ENCODE measurements at regions not wholly inside any gene's neighbourhood (a gene's known extent, or its start where the extent isn't known, plus 50 kb on each side); places are given as distances from the start of the nearest gene placed in this dataset.
"Not testable (repeated sequence)": the region's sequence is repeated elsewhere in the genome, so short reads cannot be mapped to it uniquely, and the experiment has no call there.

DNA sequence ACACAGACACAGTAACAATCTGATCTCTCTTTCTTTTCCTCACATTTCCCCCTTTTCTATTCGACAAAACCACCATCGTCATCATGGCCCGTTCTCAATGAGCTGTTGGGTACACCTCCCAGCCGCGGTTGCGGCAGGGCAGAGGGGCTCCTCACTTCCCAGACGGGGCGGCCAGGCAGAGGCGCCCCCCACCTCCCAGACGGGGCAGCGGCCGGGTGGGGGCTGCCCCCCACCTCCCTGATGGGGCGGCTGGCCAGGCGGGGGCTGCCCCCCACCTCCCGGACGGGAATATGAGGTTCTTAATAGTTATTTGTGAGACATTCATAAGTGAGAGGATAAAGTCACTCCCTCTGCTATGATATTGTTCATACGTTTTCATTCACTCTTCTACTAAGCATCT, 229.7 kb downstream of the CD109 start:
- H3K27me3 Mint-ChIP-seq (ENCODE audit: low read depth); H3K27ac Mint-ChIP-seq; H3K36me3 Mint-ChIP-seq (ENCODE audit: low read depth); H3K4me3 Mint-ChIP-seq (ENCODE audit: low read depth); DNase-seq (ENCODE audit: low spot score); H3K4me1 Mint-ChIP-seq (ENCODE audit: low read depth); H3K9me3 Mint-ChIP-seq; intact Hi-C loops (cut with micrococcal nuclease): not testable (repeated sequence)

DNA sequence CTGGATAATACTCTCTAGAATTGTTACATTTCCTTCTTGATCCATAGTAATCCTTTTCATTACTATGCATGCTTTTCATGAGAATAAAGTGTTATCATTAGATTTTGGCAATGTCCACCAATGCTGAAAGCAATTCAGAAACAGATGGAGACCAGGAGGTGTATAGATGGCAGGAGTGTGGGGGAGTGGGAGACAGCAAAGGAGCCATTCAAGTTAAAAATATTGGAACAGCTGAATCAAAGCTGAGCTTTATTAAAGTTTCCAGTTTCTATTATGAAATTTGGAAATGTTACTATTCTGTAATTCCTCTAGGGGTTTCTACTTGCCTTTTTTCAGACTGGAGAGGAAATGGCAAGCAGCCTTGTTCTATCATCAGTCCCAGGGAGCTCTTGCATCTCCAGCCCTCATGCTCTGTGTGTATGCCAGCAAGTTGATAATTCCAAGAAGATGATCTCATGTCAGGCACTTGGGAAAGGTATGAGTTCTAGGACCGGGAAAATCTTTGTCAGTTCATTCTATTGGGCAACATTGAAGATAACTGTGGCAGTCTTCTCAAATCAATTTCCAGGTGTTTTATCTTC, 228.0 kb downstream of the CD109 start:
- no peak overlapping the region for H3K4me3 Mint-ChIP-seq (ENCODE audit: low read depth)
- no peaks in the 10 kb centered on the region for H3K4me1 Mint-ChIP-seq (ENCODE audit: low read depth)
- no peaks in the 10 kb centered on the region for H3K36me3 Mint-ChIP-seq (ENCODE audit: low read depth)
- no peaks in the 10 kb centered on the region for H3K27me3 Mint-ChIP-seq (ENCODE audit: low read depth)
- intact Hi-C loops (cut with micrococcal nuclease) = no loop called here
- no peaks in the 10 kb centered on the region for H3K9me3 Mint-ChIP-seq
- no peak for DNase-seq (ENCODE audit: low spot score)
- H3K27ac Mint-ChIP-seq = no peak overlapping the region

DNA sequence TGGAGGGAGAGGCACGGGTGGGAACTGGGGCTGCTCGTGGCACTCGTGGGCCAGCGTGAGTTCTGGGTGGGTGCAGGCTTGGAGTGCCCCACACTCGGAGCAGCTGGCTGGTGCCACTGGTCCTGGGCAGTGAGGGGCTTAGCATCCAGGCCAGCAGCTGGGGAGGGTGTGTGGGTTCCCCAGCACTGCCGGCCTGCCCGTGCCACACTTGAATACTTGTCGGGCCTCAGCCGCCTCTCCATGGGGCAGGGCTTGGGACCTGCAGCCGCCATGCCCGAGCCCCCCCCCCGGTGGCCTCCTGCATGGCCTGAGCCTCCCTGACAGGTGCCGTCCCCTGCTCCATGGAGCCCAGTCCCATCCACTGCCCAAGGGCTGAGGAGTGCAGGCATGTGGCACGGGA, 207.2 kb downstream of the CD109 start:
- no peaks in the 10 kb centered on the region for H3K4me1 Mint-ChIP-seq (ENCODE audit: low read depth)
- no peak overlapping the region for H3K27ac Mint-ChIP-seq
- intact Hi-C loops (cut with micrococcal nuclease) = no loop called here
- no peak for DNase-seq (ENCODE audit: low spot score)
- no peaks in the 10 kb centered on the region for H3K27me3 Mint-ChIP-seq (ENCODE audit: low read depth)
- peaks cover 17% of the 10 kb centered on the region for H3K9me3 Mint-ChIP-seq
- no peaks in the 10 kb centered on the region for H3K36me3 Mint-ChIP-seq (ENCODE audit: low read depth)
- H3K4me3 Mint-ChIP-seq (ENCODE audit: low read depth) = no peak overlapping the region

DNA sequence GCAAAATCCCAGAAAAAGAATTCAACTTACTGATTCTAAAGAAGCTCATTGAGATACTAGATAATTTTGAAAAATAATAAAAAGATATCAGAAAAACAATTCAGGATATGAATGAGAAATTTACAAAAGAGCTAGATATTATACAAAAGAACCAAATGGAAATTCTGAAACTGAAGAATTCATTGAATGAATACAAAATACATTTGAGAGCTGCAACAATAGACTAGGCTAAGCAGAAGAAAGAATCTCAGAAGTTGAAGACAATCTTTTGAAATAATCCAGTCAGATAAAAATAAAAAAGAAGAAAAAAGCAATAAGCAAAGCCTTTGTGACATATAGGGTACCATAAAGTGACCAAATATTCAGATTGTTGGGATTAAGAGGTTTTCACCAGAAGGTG, 206.0 kb downstream of the CD109 start:
- Mint-ChIP-seq H3K4me3 (ENCODE audit: low read depth) (no peak overlapping the region), H3K27me3 (ENCODE audit: low read depth) (no peaks in the 10 kb centered on the region)
- intact Hi-C loops (cut with micrococcal nuclease) = no loop called here

DNA sequence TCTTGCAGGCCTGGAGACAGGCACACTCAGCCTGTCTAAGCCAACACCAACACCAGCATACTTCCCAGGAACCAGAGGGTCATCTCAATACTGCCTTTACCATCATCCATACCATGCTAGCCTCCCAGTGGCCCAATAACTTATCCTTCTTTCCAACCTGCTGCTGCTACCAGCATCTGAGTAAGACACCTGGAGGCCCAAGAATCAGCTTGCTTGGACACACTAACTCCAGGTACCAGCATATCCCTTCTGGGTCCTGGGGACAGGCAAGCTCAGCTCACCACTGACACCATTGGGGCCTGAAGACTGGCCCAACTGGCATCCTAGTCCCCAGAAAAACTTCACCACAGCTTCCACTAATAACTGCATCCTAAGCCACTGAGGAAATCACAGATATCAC, 205.3 kb downstream of the CD109 start:
- Mint-ChIP-seq H3K4me3 (ENCODE audit: low read depth) (no peak overlapping the region), H3K27me3 (ENCODE audit: low read depth) (no peaks in the 10 kb centered on the region), H3K9me3 (peaks cover 17% of the 10 kb centered on the region), H3K36me3 (ENCODE audit: low read depth) (no peaks in the 10 kb centered on the region), H3K27ac (no peak overlapping the region), H3K4me1 (ENCODE audit: low read depth) (no peaks in the 10 kb centered on the region)
- intact Hi-C loops (cut with micrococcal nuclease) = no loop called here
- DNase-seq (ENCODE audit: low spot score) = no peak

More for the DNA sequence above, 206.0 kb downstream of the CD109 start:
- H3K27ac Mint-ChIP-seq = no peak overlapping the region
- H3K9me3 Mint-ChIP-seq = peaks cover 17% of the 10 kb centered on the region
- DNase-seq (ENCODE audit: low spot score) = no peak
- H3K4me1 Mint-ChIP-seq (ENCODE audit: low read depth) = no peaks in the 10 kb centered on the region
- H3K36me3 Mint-ChIP-seq (ENCODE audit: low read depth) = no peaks in the 10 kb centered on the region

DNA sequence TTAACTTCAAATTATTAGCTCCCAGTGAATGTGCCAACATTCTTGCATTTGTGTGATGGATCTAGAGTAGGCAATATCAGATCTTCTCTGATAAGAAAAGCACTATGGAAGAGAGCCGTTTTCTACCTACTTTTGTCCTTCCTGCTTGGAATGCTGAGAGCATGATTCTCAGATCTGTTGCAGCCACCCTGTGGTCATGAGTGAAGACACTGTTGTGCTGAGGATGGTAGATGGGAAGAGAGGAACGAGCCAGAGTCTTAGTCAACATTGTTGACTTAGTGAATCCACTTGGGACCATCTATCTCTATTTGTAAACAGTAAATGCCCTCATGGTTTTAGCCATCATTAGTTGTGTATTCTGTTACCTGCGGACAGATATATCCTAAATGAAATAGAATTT, 202.6 kb downstream of the CD109 start:
- no peak overlapping the region for H3K4me3 Mint-ChIP-seq (ENCODE audit: low read depth)

DNA sequence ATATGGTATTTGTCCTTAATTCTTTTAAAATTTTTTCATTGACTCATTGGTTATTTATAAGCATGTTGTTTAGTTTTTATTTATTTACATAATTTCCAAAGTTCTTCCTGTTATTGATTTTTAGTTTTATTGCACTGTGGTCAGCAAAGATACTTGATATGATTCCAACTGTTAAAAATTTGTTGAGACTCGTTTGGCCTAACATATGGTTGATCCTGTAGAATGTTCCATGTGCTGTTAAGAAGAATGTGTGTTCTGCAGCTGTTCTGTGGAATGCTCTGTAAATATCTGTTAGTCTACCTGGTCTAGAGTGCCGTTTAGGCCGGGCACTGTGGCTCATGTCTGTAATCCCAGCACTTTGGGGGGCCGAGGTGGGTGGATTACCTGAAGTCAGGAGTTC, 197.7 kb downstream of the CD109 start:
- no peak for DNase-seq (ENCODE audit: low spot score)
- no peaks in the 10 kb centered on the region for H3K9me3 Mint-ChIP-seq
- intact Hi-C loops (cut with micrococcal nuclease) = loop anchor here (1.0 kb wide), 1 partner anchor 11 kb away; no protein-coding TSS in a partner anchor

More for the DNA sequence above, 202.6 kb downstream of the CD109 start:
- intact Hi-C loops (cut with micrococcal nuclease) = no loop called here
- peaks cover 17% of the 10 kb centered on the region for H3K9me3 Mint-ChIP-seq
- H3K27me3 Mint-ChIP-seq (ENCODE audit: low read depth) = no peaks in the 10 kb centered on the region
- no peaks in the 10 kb centered on the region for H3K4me1 Mint-ChIP-seq (ENCODE audit: low read depth)
- H3K27ac Mint-ChIP-seq = no peak overlapping the region
- no peak for DNase-seq (ENCODE audit: low spot score)
- H3K36me3 Mint-ChIP-seq (ENCODE audit: low read depth) = no peaks in the 10 kb centered on the region

DNA sequence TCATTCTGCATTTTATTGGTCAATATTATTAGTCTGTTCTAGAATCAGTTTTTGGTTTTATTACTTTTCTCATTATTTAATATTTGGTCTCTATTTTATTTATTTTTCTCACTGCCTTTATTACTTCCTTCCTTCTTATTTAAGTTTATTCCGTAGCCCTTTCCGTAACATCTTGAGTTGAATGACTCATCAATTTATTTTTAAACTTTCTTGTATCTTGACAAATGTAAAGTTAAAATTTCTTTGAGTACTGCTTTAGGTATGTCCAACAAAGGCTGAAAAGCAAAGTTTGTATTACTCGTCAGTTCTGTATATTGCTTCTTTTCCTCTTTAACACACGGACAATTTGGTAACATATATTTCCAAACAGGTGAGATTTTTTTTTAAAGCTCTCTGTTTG, 192.0 kb downstream of the CD109 start:
- no peak overlapping the region for H3K27ac Mint-ChIP-seq
- H3K4me3 Mint-ChIP-seq (ENCODE audit: low read depth) = no peak overlapping the region
- H3K4me1 Mint-ChIP-seq (ENCODE audit: low read depth) = peaks cover 9% of the 10 kb centered on the region
- DNase-seq (ENCODE audit: low spot score) = no peak
- H3K9me3 Mint-ChIP-seq = no peaks in the 10 kb centered on the region
- no peaks in the 10 kb centered on the region for H3K36me3 Mint-ChIP-seq (ENCODE audit: low read depth)
- intact Hi-C loops (cut with micrococcal nuclease) = no loop called here
- H3K27me3 Mint-ChIP-seq (ENCODE audit: low read depth) = no peaks in the 10 kb centered on the region

More for the DNA sequence above, 197.7 kb downstream of the CD109 start:
- Mint-ChIP-seq H3K27ac (no peak overlapping the region), H3K4me1 (ENCODE audit: low read depth) (no peaks in the 10 kb centered on the region), H3K4me3 (ENCODE audit: low read depth) (no peak overlapping the region), H3K36me3 (ENCODE audit: low read depth) (no peaks in the 10 kb centered on the region), H3K27me3 (ENCODE audit: low read depth) (no peaks in the 10 kb centered on the region)

DNA sequence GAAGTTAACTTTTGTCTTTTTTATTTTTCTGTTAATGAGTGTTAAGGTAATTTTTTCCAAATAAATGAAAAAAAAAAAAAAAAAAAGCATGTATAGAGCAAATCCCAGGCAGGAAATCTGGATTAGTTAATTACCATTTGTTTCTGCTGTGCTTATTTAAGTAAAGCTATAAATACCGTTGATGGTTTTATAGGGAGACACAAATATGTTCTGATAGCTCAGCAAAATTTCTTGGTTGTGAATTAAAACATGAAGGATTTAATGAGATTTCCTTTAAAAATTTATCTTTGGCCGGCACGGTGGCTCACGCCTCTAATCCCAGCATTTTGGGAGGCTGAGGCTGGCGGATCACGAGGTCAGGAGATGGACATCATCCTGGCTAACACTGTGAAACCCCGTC, 189.4 kb downstream of the CD109 start:
- no peak for DNase-seq (ENCODE audit: low spot score)
- Mint-ChIP-seq H3K36me3 (ENCODE audit: low read depth) (no peaks in the 10 kb centered on the region), H3K4me3 (ENCODE audit: low read depth) (no peak overlapping the region), H3K9me3 (no peaks in the 10 kb centered on the region), H3K27ac (no peak overlapping the region), H3K27me3 (ENCODE audit: low read depth) (no peaks in the 10 kb centered on the region), H3K4me1 (ENCODE audit: low read depth) (peaks cover 9% of the 10 kb centered on the region)
- intact Hi-C loops (cut with micrococcal nuclease) = no loop called here

DNA sequence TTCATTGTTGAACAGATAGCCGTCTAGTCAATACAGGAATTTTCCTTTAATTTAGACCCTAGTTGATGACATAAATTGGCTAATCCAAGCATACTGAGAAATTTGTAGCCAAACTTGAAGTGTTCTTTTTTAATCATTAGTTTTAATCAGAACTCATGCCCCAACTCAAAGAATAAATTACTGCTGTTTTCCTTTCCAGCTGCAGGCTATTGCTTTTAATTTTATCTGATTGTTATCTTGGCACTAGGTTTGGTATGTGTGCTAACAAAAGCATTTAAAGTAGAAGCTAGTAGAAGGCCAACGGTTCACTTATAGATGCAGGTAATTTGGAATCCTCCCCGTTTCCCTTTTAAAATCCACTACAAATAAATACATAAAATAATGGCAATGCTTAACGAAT, 188.5 kb downstream of the CD109 start:
- DNase-seq (ENCODE audit: low spot score) = no peak
- H3K4me1 Mint-ChIP-seq (ENCODE audit: low read depth) = peaks cover 9% of the 10 kb centered on the region

DNA sequence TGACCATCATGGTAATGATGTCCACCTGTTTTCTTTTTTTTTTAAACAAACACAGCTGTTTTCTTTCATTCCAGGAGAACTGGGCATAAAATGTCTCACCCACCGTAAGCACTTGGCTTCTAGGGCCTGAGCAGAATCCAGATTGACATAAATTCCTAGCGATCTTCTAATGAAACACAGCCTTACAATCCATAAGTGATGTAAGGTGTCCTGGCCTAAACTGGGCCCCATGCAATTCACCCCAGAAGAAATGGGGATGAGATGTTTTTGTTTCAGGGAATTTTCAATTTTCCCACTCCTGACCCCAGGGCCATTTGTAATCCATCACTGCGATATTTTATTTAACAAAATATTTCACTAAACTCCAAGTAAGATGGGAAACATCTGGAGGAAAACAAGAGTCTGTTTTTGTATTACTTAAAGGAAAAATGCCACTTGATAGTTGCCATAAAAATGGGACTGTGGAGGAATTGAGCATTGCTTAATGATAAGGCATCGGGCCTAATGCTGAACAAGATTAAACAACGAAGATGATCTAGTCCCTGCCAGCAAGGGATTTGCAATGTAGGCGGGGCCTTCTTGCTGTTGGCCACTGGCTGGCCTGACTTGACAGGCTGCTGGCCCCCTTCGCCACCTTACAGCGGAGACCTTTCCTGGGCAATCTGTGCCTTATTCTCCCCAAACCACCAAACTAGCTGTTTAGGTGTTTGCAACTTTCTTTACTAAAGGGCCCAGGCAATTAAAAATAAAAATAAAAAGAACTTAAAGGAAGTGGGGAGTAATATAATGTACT, 183.7 kb downstream of the CD109 start:
- Mint-ChIP-seq H3K9me3 (no peaks in the 10 kb centered on the region), H3K4me1 (ENCODE audit: low read depth) (no peaks in the 10 kb centered on the region), H3K36me3 (ENCODE audit: low read depth) (no peaks in the 10 kb centered on the region), H3K27me3 (ENCODE audit: low read depth) (no peaks in the 10 kb centered on the region), H3K4me3 (ENCODE audit: low read depth) (no peak overlapping the region), H3K27ac (no peak overlapping the region)
- intact Hi-C loops (cut with micrococcal nuclease) = no loop called here
- no peak for DNase-seq (ENCODE audit: low spot score)

More for the DNA sequence above, 188.5 kb downstream of the CD109 start:
- Mint-ChIP-seq H3K4me3 (ENCODE audit: low read depth) (no peak overlapping the region), H3K27me3 (ENCODE audit: low read depth) (no peaks in the 10 kb centered on the region), H3K9me3 (no peaks in the 10 kb centered on the region), H3K27ac (no peak overlapping the region), H3K36me3 (ENCODE audit: low read depth) (no peaks in the 10 kb centered on the region)
- intact Hi-C loops (cut with micrococcal nuclease) = no loop called here

DNA sequence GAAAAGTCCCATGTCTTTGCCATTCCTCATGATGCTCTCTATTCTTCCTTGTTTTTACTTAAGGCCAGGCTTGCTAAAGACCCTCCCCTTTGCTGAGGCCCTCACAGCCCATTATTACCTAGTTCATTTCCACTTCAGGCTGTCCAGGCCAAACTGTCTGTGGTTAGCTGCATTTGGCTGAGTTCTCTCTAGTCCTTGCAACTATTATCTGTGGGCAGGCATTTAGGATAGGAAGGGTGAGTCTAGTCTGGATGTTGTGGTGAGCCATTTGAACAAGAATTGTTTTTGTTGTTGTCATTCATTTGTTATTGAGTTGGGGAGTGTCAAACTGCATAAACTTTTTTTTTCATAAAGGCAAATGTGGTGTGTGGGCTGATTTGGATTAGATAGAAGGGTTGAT, 182.4 kb downstream of the CD109 start:
- DNase-seq (ENCODE audit: low spot score) = no peak
- Mint-ChIP-seq H3K4me3 (ENCODE audit: low read depth) (no peak overlapping the region), H3K36me3 (ENCODE audit: low read depth) (no peaks in the 10 kb centered on the region), H3K4me1 (ENCODE audit: low read depth) (peaks cover 3% of the 10 kb centered on the region), H3K27ac (no peak overlapping the region), H3K9me3 (no peaks in the 10 kb centered on the region), H3K27me3 (ENCODE audit: low read depth) (no peaks in the 10 kb centered on the region)
- intact Hi-C loops (cut with micrococcal nuclease) = no loop called here

Data from activated T-helper 2 cell treated with anti-CD3 and anti-CD28 coated beads, Interferon-gamma antibody, Interleukin-2, Interleukin-4, amounts not matched to agents 10 μg/mL and 5 μg/mL and 100 μg/mL, durations not matched to agents 14 hours and 24 hours and 36 hours (primary cell).